HepG2 (cell line): ENCODE measurements at regions not wholly inside any gene's neighbourhood (a gene's known extent, or its start where the extent isn't known, plus 50 kb on each side); places are given as distances from the start of the nearest gene placed in this dataset.

Experiments
- ATAC-seq: fragments of 200-7000 bp; cut with Tn5 transposase; 3 replicates; pipeline ENCODE4 v1.9.1; 2020; ENCODE audit warnings: mild to moderate bottlenecking, moderate library complexity
- BruUV-seq: library from RNA; stranded (reverse); fragments of 400-500 nt; replicated peaks from 2 replicates; lab custom pipeline; 2021; lab: Mats Ljungman, UMichigan
- CTCF ChIA-PET: fragments of 300-600 bp; formaldehyde crosslinking; extraction: SDS; loops from one replicate; lab custom pipeline; 2021; ENCODE audit warnings: low total read pairs, inconsistent platforms, low intra/inter-chr PET ratio; lab: Yijun Ruan, JAX
- POLR2A ChIA-PET: fragments of 350-600 bp; sonication (Branson Sonifier 250); formaldehyde crosslinking; loops from one replicate; lab custom pipeline; 2020; ENCODE audit warnings: antibody characterized with exemption, inconsistent platforms; lab: Yijun Ruan, JAX
- DNase-seq: peaks from one replicate; pipeline ENCODE4 v3.0.0-alpha.2; 2015; ENCODE audit warnings: low spot score
- FAIRE-seq: peaks from 3 replicates; lab custom pipeline; 2011; peaks lifted over from hg19 to GRCh38; lab: Jason Lieb, UNC
- H2AFZ ChIP-seq: one replicate; pipeline ENCODE4 v1.6.1; 2011; ENCODE audit warnings: low read length, inconsistent platforms
- H3K27ac ChIP-seq: fragments of 300-600 bp; 3 replicates; pipeline ENCODE4 v1.8.0; 2011; ENCODE audit warnings: mixed run types, mild to moderate bottlenecking, mixed read lengths, low read length, inconsistent platforms; ENCODE audit not compliant: insufficient read depth; ENCODE audit errors: extremely low read length
- H3K27me3 ChIP-seq, 2 experiments: fragments of 200-600 bp in 1 of 2; 2 replicates in 1 of 2; 3 replicates in 1 of 2; pipeline versions ENCODE4 v1.6.0 to v1.8.0; 2011; ENCODE audit warnings: low read length in 2 of 2, mild to moderate bottlenecking in 2 of 2, moderate library complexity in 2 of 2, inconsistent platforms in 1 of 2; ENCODE audit not compliant: insufficient read depth in 2 of 2, control insufficient read depth in 1 of 2
- H3K36me3 ChIP-seq, 2 experiments: fragments of 200-600 bp in 1 of 2; replicated peaks in 1 of 2; 2 replicates in 1 of 2; 3 replicates in 1 of 2; pipeline versions ENCODE4 v1.5.1 to v1.8.0; 2011; ENCODE audit warnings: low read length in 2 of 2, inconsistent platforms in 1 of 2; ENCODE audit not compliant: insufficient read depth in 2 of 2, control insufficient read depth in 1 of 2
- H3K4me1 ChIP-seq: 2 replicates; pipeline ENCODE4 v1.5.1; 2012; ENCODE audit warnings: low read length, inconsistent platforms; ENCODE audit not compliant: insufficient read depth
- H3K4me2 ChIP-seq: 2 replicates; pipeline ENCODE4 v1.6.0; 2011; ENCODE audit warnings: low read depth, low read length, inconsistent platforms
- H3K4me3 ChIP-seq, 3 experiments: fragments of 200-600 bp in 1 of 3; sonication (generic), shearing (Covaris generic) in 1 of 3; replicated peaks in 1 of 3; 2 replicates each; pipeline ENCODE4 v1.5.1; 2011 to 2016; ENCODE audit warnings: low read length in 3 of 3, inconsistent platforms in 2 of 3, low read depth in 2 of 3, mild to moderate bottlenecking in 2 of 3, control low read depth in 1 of 3, mixed read lengths in 1 of 3; ENCODE audit not compliant: insufficient read depth in 1 of 3
- H3K79me2 ChIP-seq: one replicate; pipeline ENCODE4 v1.6.1; 2011; ENCODE audit warnings: low read length, inconsistent platforms; ENCODE audit not compliant: insufficient read depth
- H3K9ac ChIP-seq: 2 replicates; pipeline ENCODE4 v1.6.0; 2011; ENCODE audit warnings: mild to moderate bottlenecking, low read depth, low read length, inconsistent platforms; ENCODE audit not compliant: insufficient read depth
- H3K9me3 ChIP-seq: 2 replicates; pipeline ENCODE4 v1.5.1; 2012; ENCODE audit warnings: mild to moderate bottlenecking, low read length
- H4K20me1 ChIP-seq: 2 replicates; pipeline ENCODE4 v1.6.0; 2011; ENCODE audit warnings: inconsistent platforms, mild to moderate bottlenecking, low read length, moderate library complexity; ENCODE audit not compliant: insufficient read depth
- MAF1 ChIP-seq: sonication (generic); formaldehyde crosslinking; IDR thresholded peaks from 2 replicates; pipeline ENCODE4 v1.5.0; 2020; ENCODE audit warnings: missing genetic modification reagents, borderline replicate concordance
- ZNF33B ChIP-seq: sonication (generic); formaldehyde crosslinking; IDR thresholded peaks from 2 replicates; pipeline ENCODE4 v1.5.1; 2020; ENCODE audit warnings: mild to moderate bottlenecking, missing genetic modification reagents
- ZNF556 ChIP-seq: sonication (generic); formaldehyde crosslinking; IDR thresholded peaks from 2 replicates; pipeline ENCODE4 v1.4.0; 2020; ENCODE audit warnings: mild to moderate bottlenecking, missing genetic modification reagents, borderline replicate concordance
- WGBS: methylation state at CpG from one replicate; pipeline ENCODE4 v1.1.6; 2017; ENCODE audit warnings: low lambda C conversion rate; 5-methylcytosine and 5-hydroxymethylcytosine counted together
- in situ Hi-C: cut with HindIII; loops from 2 replicates; pipeline ENCODE4 v1.10.0; 2017; ENCODE audit warnings: low pct_unique_long_range_greater_than_20kb; ENCODE audit not compliant: extremely low pct_ligation_motif_present
- intact Hi-C: fragments of 100-400 bp; cut with micrococcal nuclease; formaldehyde crosslinking; loops from one replicate; pipeline ENCODE4 v1.10.0; 2022; ENCODE audit not compliant: unreplicated experiment

GRCh38 chr4:135186002-135186401 is 984.4 kb upstream of the PABPC4L start:
- in situ Hi-C loops = no loop called here
- BruUV-seq = no TSS peak

DNA sequence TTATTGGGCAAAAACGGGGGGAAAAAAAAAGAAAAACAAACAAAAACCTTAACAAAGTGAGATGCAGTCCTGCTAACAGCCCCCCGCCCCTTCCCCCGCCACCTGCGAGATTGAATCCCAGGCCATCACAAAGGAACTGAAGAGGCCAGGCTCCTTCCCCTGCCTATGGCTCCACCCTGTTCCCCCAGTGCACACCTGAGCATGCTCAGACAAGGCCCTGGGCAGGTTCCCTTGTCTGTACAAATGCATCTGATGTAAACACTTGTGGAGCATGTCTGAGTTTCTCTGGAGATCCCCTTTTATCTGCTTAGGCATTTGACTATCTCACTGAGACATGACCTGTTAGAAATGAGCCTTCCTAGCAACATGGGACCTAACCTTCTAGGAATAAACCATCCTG is 983.7 kb upstream of the PABPC4L start:
- Histone ChIP-seq H3K4me2 (no peak overlapping the region), H3K9ac (no peak overlapping the region), H2AFZ (no peak overlapping the region), H3K27ac (no peak overlapping the region), H3K27me3 (no peaks in the 10 kb centered on the region), H4K20me1 (no peaks in the 10 kb centered on the region), H3K9me3 (no peaks in the 10 kb centered on the region), H3K4me1 (no peaks in the 10 kb centered on the region), H3K79me2 (no peaks in the 10 kb centered on the region), H3K36me3 (no peaks in the 10 kb centered on the region), H3K4me3 (no peak overlapping the region)
- DNase-seq = no peak
- no peak for ATAC-seq
- TF ChIP-seq MAF1 (CRISPR knock-in tag) (no peak), ZNF556 (no peak)
- FAIRE-seq = no peak
- ChIA-PET CTCF (no interaction called here), POLR2A (no interaction called here)
- BruUV-seq = no TSS peak
- intact Hi-C loops (no loop called here), in situ Hi-C loops (no loop called here)
- WGBS = 34% methylated on average over 4 of the region's 4 CpGs

More at GRCh38 chr4:135186002-135186401, 984.4 kb upstream of the PABPC4L start:
- POLR2A ChIA-PET = no interaction called here
- FAIRE-seq (no peak), DNase-seq (no peak), ATAC-seq (no peak)
- Histone ChIP-seq H3K27ac (no peak overlapping the region), H4K20me1 (no peaks in the 10 kb centered on the region), H2AFZ (no peak overlapping the region), H3K36me3 (no peaks in the 10 kb centered on the region), H3K79me2 (no peaks in the 10 kb centered on the region), H3K27me3 (no peaks in the 10 kb centered on the region), H3K4me2 (no peak overlapping the region)
- CTCF ChIA-PET = no interaction called here
- 16% methylated on average over 3 of the region's 3 CpGs for WGBS
- intact Hi-C loops = no loop called here
- no peak for TF ChIP-seq ZNF33B (CRISPR knock-in tag)
- TF ChIP-seq, all 625 proteins: peak for 0
- Histone ChIP-seq H3K9me3 (no peaks in the 10 kb centered on the region), H3K4me1 (no peaks in the 10 kb centered on the region), H3K9ac (no peak overlapping the region), H3K4me3 (no peak overlapping the region)
